DMS153 treated with DMSO at 0.1 percent for 48 hours (cell line): ENCODE measurements at regions not wholly inside any gene's neighbourhood (a gene's known extent, or its start where the extent isn't known, plus 50 kb on each side); places are given as distances from the start of the nearest gene placed in this dataset.
"Not testable (repeated sequence)": the region's sequence is repeated elsewhere in the genome, so short reads cannot be mapped to it uniquely, and the experiment has no call there.

Experiments
- DNase-seq: peaks from one replicate; lab custom pipeline; 2025; ENCODE audit not compliant: unreplicated experiment; lab: John Stamatoyannopoulos, UW

GRCh38 chr12:11535127-11535526 is 114.3 kb upstream of the ETV6 start:
- no peak for DNase-seq

GRCh38 chr12:11539156-11539555 is 110.3 kb upstream of the ETV6 start:
- no peak for DNase-seq

- no peak for DNase-seq
Measured at GRCh38 chr12:11540156-11540555, 109.3 kb upstream of the ETV6 start.

GRCh38 chr12:11540615-11541310 is 108.7 kb upstream of the ETV6 start:
- DNase-seq = no peak

- DNase-seq = no peak
Measured at GRCh38 chr12:11542599-11542998, 106.9 kb upstream of the ETV6 start.

- DNase-seq = no peak
Measured at GRCh38 chr12:11543457-11544158, 105.9 kb upstream of the ETV6 start.

- DNase-seq = peak; percentile 10
Measured at GRCh38 chr12:11545484-11546330, 103.8 kb upstream of the ETV6 start.

- DNase-seq = not testable (repeated sequence)
Measured at GRCh38 chr12:11546582-11547270, 102.7 kb upstream of the ETV6 start.

- DNase-seq = not testable (repeated sequence)
Measured at GRCh38 chr12:11547271-11547646, 102.2 kb upstream of the ETV6 start.

- no peak for DNase-seq
Measured at GRCh38 chr12:11549119-11549518, 100.4 kb upstream of the ETV6 start.

GRCh38 chr12:11553871-11554533 is 95.5 kb upstream of the ETV6 start:
- peak; percentile 37 for DNase-seq

- no peak for DNase-seq
Measured at GRCh38 chr12:11555195-11555594, 94.3 kb upstream of the ETV6 start.

- peak; percentile 48 for DNase-seq
Measured at GRCh38 chr12:11555743-11556625, 93.5 kb upstream of the ETV6 start.

- DNase-seq = no peak
Measured at GRCh38 chr12:11556682-11557081, 92.8 kb upstream of the ETV6 start.

GRCh38 chr12:11559626-11560340 is 89.7 kb upstream of the ETV6 start:
- DNase-seq = no peak

- no peak for DNase-seq
Measured at GRCh38 chr12:11561411-11561810, 88.1 kb upstream of the ETV6 start.

- DNase-seq = no peak
Measured at GRCh38 chr12:11563785-11564739, 85.4 kb upstream of the ETV6 start.
